ENCODE measurements at regions not wholly inside any gene's neighbourhood (a gene's known extent, or its start where the extent isn't known, plus 50 kb on each side); places are given as distances from the start of the nearest gene placed in this dataset.

DNA sequence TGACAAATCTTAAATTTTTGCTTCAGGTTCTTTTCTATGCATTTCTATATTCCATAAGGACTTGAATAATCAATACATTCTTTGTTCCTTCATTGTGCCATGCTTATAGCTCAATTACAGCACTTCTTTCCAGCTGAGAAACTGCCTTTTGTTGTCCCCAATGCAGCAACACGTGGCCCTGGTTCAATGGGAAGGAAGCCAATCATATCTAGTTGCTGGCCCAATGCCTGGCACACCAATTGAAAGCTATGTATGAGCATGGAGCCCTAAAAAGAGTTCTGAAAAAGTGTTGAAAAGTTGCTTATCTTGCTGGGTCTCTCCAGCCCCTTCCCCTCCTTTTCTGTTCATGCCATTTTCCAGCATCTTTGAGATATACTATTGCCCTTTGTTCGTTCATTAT is 448.0 kb upstream of the FAT3 start:
- DNase-seq (ENCODE audit: low spot score) = no peak
- Mint-ChIP-seq H3K36me3 (ENCODE audit: low read depth, unreplicated experiment) (no peaks in the 10 kb centered on the region), H3K4me3 (ENCODE audit: unreplicated experiment) (no peak overlapping the region), H3K4me1 (ENCODE audit: unreplicated experiment) (no peaks in the 10 kb centered on the region), H3K27me3 (ENCODE audit: unreplicated experiment) (no peaks in the 10 kb centered on the region), H3K9me3 (ENCODE audit: unreplicated experiment) (no peaks in the 10 kb centered on the region), H3K27ac (ENCODE audit: unreplicated experiment) (no peak overlapping the region)
- TF ChIP-seq, protein P1, sequence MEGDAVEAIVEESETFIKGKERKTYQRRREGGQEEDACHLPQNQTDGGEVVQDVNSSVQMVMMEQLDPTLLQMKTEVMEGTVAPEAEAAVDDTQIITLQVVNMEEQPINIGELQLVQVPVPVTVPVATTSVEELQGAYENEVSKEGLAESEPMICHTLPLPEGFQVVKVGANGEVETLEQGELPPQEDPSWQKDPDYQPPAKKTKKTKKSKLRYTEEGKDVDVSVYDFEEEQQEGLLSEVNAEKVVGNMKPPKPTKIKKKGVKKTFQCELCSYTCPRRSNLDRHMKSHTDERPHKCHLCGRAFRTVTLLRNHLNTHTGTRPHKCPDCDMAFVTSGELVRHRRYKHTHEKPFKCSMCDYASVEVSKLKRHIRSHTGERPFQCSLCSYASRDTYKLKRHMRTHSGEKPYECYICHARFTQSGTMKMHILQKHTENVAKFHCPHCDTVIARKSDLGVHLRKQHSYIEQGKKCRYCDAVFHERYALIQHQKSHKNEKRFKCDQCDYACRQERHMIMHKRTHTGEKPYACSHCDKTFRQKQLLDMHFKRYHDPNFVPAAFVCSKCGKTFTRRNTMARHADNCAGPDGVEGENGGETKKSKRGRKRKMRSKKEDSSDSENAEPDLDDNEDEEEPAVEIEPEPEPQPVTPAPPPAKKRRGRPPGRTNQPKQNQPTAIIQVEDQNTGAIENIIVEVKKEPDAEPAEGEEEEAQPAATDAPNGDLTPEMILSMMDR (IDR thresholded peaks at IDR 0.05; ENCODE audit: unreplicated experiment) = no peak

- H3K4me1 Mint-ChIP-seq (ENCODE audit: unreplicated experiment) = no peaks in the 10 kb centered on the region
- H3K4me3 Mint-ChIP-seq (ENCODE audit: unreplicated experiment) = no peak overlapping the region
Measured at GRCh38 chr11:91773090-91773489, 451.5 kb upstream of the FAT3 start.

DNA sequence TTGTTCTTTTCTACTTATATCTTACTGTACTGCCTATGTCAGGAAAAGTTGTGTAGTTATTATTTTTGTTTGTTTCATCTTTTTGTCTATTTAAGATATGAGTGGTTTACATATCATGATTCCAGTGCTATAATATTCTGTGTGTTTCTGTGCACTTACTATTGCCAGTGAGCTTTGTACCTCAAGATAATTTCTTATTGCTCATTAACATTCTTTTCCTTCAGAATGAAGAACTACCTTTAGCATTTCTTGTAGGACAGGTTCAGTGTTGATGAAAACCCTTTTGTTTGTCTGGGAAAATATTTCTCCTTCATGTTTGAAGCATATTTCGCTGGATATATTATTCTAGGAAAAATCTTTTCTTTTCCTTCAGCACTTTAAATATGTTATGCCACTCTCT is 452.7 kb upstream of the FAT3 start:
- Mint-ChIP-seq H3K9me3 (ENCODE audit: unreplicated experiment) (no peaks in the 10 kb centered on the region), H3K4me1 (ENCODE audit: unreplicated experiment) (no peaks in the 10 kb centered on the region), H3K27me3 (ENCODE audit: unreplicated experiment) (no peaks in the 10 kb centered on the region), H3K4me3 (ENCODE audit: unreplicated experiment) (no peak overlapping the region), H3K27ac (ENCODE audit: unreplicated experiment) (no peak overlapping the region), H3K36me3 (ENCODE audit: low read depth, unreplicated experiment) (no peaks in the 10 kb centered on the region)
- no peak for DNase-seq (ENCODE audit: low spot score)
- TF ChIP-seq, protein P1 (IDR thresholded peaks at IDR 0.05; ENCODE audit: unreplicated experiment) = no peak

More at GRCh38 chr11:91773090-91773489, 451.5 kb upstream of the FAT3 start:
- no peak overlapping the region for H3K27ac Mint-ChIP-seq (ENCODE audit: unreplicated experiment)
- no peaks in the 10 kb centered on the region for H3K9me3 Mint-ChIP-seq (ENCODE audit: unreplicated experiment)
- TF ChIP-seq, protein P1 (IDR thresholded peaks at IDR 0.05; ENCODE audit: unreplicated experiment) = no peak
- peak; percentile 11 for DNase-seq (ENCODE audit: low spot score)
- no peaks in the 10 kb centered on the region for H3K27me3 Mint-ChIP-seq (ENCODE audit: unreplicated experiment)
- no peaks in the 10 kb centered on the region for H3K36me3 Mint-ChIP-seq (ENCODE audit: low read depth, unreplicated experiment)

DNA sequence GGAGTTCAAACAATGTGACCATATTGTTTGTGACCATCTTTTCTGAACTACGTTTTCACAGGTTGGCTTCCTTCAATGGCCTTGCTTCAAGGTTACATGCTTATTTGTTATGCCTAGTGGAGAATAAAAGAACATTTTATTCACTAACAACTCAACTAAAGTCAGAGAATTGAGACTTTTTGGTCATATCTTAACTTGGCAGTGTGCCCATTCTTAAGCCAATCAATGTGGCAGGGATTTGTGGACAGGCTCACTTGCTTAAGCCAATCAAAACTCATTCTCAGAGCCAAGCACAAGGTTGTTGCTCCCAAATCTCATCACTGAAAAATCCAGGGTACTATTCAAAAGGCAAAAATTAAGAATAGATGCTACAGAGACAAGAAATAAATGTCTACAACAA is 455.8 kb upstream of the FAT3 start:
- no peaks in the 10 kb centered on the region for H3K36me3 Mint-ChIP-seq (ENCODE audit: low read depth, unreplicated experiment)
- no peaks in the 10 kb centered on the region for H3K9me3 Mint-ChIP-seq (ENCODE audit: unreplicated experiment)
- H3K4me3 Mint-ChIP-seq (ENCODE audit: unreplicated experiment) = no peak overlapping the region
- H3K27ac Mint-ChIP-seq (ENCODE audit: unreplicated experiment) = no peak overlapping the region
- DNase-seq (ENCODE audit: low spot score) = no peak
- TF ChIP-seq, protein P1 (IDR thresholded peaks at IDR 0.05; ENCODE audit: unreplicated experiment) = no peak
- H3K27me3 Mint-ChIP-seq (ENCODE audit: unreplicated experiment) = no peaks in the 10 kb centered on the region
- H3K4me1 Mint-ChIP-seq (ENCODE audit: unreplicated experiment) = no peaks in the 10 kb centered on the region

GRCh38 chr11:91763331-91763730 is 461.3 kb upstream of the FAT3 start:
- Mint-ChIP-seq H3K27me3 (ENCODE audit: unreplicated experiment) (no peaks in the 10 kb centered on the region), H3K9me3 (ENCODE audit: unreplicated experiment) (no peaks in the 10 kb centered on the region), H3K4me1 (ENCODE audit: unreplicated experiment) (no peaks in the 10 kb centered on the region), H3K4me3 (ENCODE audit: unreplicated experiment) (no peak overlapping the region), H3K36me3 (ENCODE audit: low read depth, unreplicated experiment) (no peaks in the 10 kb centered on the region), H3K27ac (ENCODE audit: unreplicated experiment) (no peak overlapping the region)
- TF ChIP-seq, protein P1 (IDR thresholded peaks at IDR 0.05; ENCODE audit: unreplicated experiment) = no peak
- DNase-seq (ENCODE audit: low spot score) = no peak
